Smooth muscle cell (in vitro differentiated cells): ENCODE measurements at regions not wholly inside any gene's neighbourhood (a gene's known extent, or its start where the extent isn't known, plus 50 kb on each side); places are given as distances from the start of the nearest gene placed in this dataset.

ENCODE experiments used
- DNase-seq: peaks from one replicate; lab custom pipeline; 2025; ENCODE audit not compliant: unreplicated experiment; lab: John Stamatoyannopoulos, UW
- H2AFZ ChIP-seq: fragments of 200-600 bp; sonication (generic); 2 replicates; pipeline ENCODE4 v1.6.0; 2016; ENCODE audit warnings: antibody characterized with exemption, low read depth, mild to moderate bottlenecking
- H3F3A ChIP-seq: fragments of 200-600 bp; sonication (generic); 2 replicates; pipeline ENCODE4 v1.6.0; 2017; ENCODE audit warnings: antibody characterized with exemption, low read depth
- H3K27ac ChIP-seq: fragments of 200-600 bp; sonication (generic); 2 replicates; pipeline ENCODE4 v1.5.1; 2016; ENCODE audit warnings: low read depth, mild to moderate bottlenecking
- H3K27me3 ChIP-seq: fragments of 200-600 bp; sonication (generic); 2 replicates; pipeline ENCODE4 v1.6.1; 2016; ENCODE audit warnings: low read depth, mild to moderate bottlenecking
- H3K36me3 ChIP-seq: fragments of 200-600 bp; sonication (generic); 2 replicates; pipeline ENCODE4 v1.5.1; 2016; ENCODE audit warnings: low read depth
- H3K4me1 ChIP-seq: fragments of 200-600 bp; sonication (generic); 2 replicates; pipeline ENCODE4 v1.5.1; 2016; ENCODE audit warnings: low read depth
- H3K4me2 ChIP-seq: fragments of 200-600 bp; sonication (generic); 2 replicates; pipeline ENCODE4 v1.6.0; 2016; ENCODE audit warnings: mild to moderate bottlenecking
- H3K4me3 ChIP-seq: fragments of 200-600 bp; sonication (generic); 2 replicates; pipeline ENCODE4 v1.5.1; 2016; ENCODE audit warnings: mild to moderate bottlenecking
- H3K79me2 ChIP-seq: fragments of 200-600 bp; sonication (generic); 2 replicates; pipeline ENCODE4 v1.6.0; 2016; ENCODE audit warnings: low read depth, mild to moderate bottlenecking
- H3K9ac ChIP-seq: fragments of 200-600 bp; sonication (generic); 2 replicates; pipeline ENCODE4 v1.6.0; 2016; ENCODE audit warnings: low read depth
- H3K9me3 ChIP-seq: fragments of 200-600 bp; sonication (generic); replicated peaks from 2 replicates; pipeline ENCODE4 v1.5.1; 2016; ENCODE audit warnings: low read depth
- H4K20me1 ChIP-seq: fragments of 200-600 bp; sonication (generic); 2 replicates; pipeline ENCODE4 v1.6.0; 2016; ENCODE audit warnings: low read depth
- CTCF ChIP-seq: fragments of 200-600 bp; sonication (generic); IDR thresholded peaks from 2 replicates; pipeline ENCODE4 v1.5.1; 2017; ENCODE audit warnings: borderline replicate concordance, mild to moderate bottlenecking, antibody characterized with exemption; ENCODE audit not compliant: insufficient read depth, poor library complexity, severe bottlenecking
- WGBS: methylation state at CpG from one replicate; pipeline ENCODE4 v1.1.7; 2016; ENCODE audit warnings: low lambda C conversion rate; 5-methylcytosine and 5-hydroxymethylcytosine counted together

GRCh38 chr16:86662195-86662594 lies 83.8 kb downstream of the FOXL1 start:
- Histone ChIP-seq H3K4me3 (no peak overlapping the region), H3K9ac (peak overlapping the region; percentile 1), H3K27ac (peak overlapping the region; percentile 96), H3K36me3 (no peaks in the 10 kb centered on the region), H3K4me2 (peak overlapping the region; percentile 49), H2AFZ (no peak overlapping the region), H3F3A (peaks cover 21% of the 10 kb centered on the region), H3K27me3 (no peaks in the 10 kb centered on the region), H3K4me1 (peaks cover 4% of the 10 kb centered on the region), H4K20me1 (no peaks in the 10 kb centered on the region), H3K79me2 (no peaks in the 10 kb centered on the region), H3K9me3 (no peaks in the 10 kb centered on the region)
- WGBS: 12% methylated on average over 5 of the region's 5 CpGs
- no peak for TF ChIP-seq CTCF
- DNase-seq: no peak

- Histone ChIP-seq H3K4me2 (peak overlapping the region; percentile 49), H2AFZ (no peak overlapping the region), H4K20me1 (no peaks in the 10 kb centered on the region), H3F3A (peaks cover 24% of the 10 kb centered on the region), H3K27ac (peak overlapping the region; percentile 96), H3K79me2 (no peaks in the 10 kb centered on the region), H3K4me3 (no peak overlapping the region), H3K9me3 (no peaks in the 10 kb centered on the region), H3K36me3 (no peaks in the 10 kb centered on the region), H3K4me1 (peaks cover 4% of the 10 kb centered on the region), H3K9ac (no peak overlapping the region), H3K27me3 (no peaks in the 10 kb centered on the region)
- 85% methylated on average over 3 of the region's 3 CpGs for WGBS
- TF ChIP-seq CTCF: no peak
- DNase-seq: no peak
Observed at GRCh38 chr16:86662740-86663139, 84.4 kb downstream of the FOXL1 start.

GRCh38 chr16:86663685-86664521 lies 85.6 kb downstream of the FOXL1 start:
- Histone ChIP-seq H3K27ac (peak overlapping the region; percentile 96), H3K27me3 (no peaks in the 10 kb centered on the region), H3K4me2 (peak overlapping the region; percentile 40), H3K4me1 (peaks cover 4% of the 10 kb centered on the region), H3F3A (peaks cover 24% of the 10 kb centered on the region), H2AFZ (no peak overlapping the region), H3K36me3 (no peaks in the 10 kb centered on the region), H3K9ac (peak overlapping the region; percentile 75), H3K79me2 (no peaks in the 10 kb centered on the region), H3K9me3 (no peaks in the 10 kb centered on the region), H3K4me3 (no peak overlapping the region), H4K20me1 (no peaks in the 10 kb centered on the region)
- TF ChIP-seq CTCF: no peak
- 74% methylated on average over 19 of the region's 19 CpGs for WGBS
- no peak for DNase-seq
